Right cardiac atrium (tissue), 5 donors: ENCODE measurements at regions not wholly inside any gene's neighbourhood (a gene's known extent, or its start where the extent isn't known, plus 50 kb on each side); places are given as distances from the start of the nearest gene placed in this dataset.

Experiments
- ATAC-seq, 2 donors: fragments of 200-7000 bp; cut with Tn5 transposase; one replicate each; pipeline versions ENCODE4 v1.8.0 to v1.9.1; 2020; ENCODE audit warnings: moderate library complexity in 2 of 2, mild to moderate bottlenecking in 1 of 2
- DNase-seq, 3 donors: peaks; one replicate each; pipeline ENCODE4 v3.0.0-alpha.2; 2020
- H3K27ac ChIP-seq: one replicate; pipeline ENCODE4 v1.5.1; 2013; ENCODE audit warnings: mild to moderate bottlenecking, low read length, control low read depth, moderate library complexity
- H3K27me3 ChIP-seq: one replicate; pipeline ENCODE4 v1.6.1; 2013; ENCODE audit not compliant: control insufficient read depth, insufficient read depth
- H3K4me1 ChIP-seq: one replicate; pipeline ENCODE4 v1.6.1; 2013; ENCODE audit warnings: low read length; ENCODE audit not compliant: control insufficient read depth, insufficient read depth
- H3K4me3 ChIP-seq: one replicate; pipeline ENCODE4 v1.5.1; 2013; ENCODE audit warnings: low read length, control low read depth
- H3K9me3 ChIP-seq: one replicate; pipeline ENCODE4 v1.6.1; 2013; ENCODE audit warnings: low read length; ENCODE audit not compliant: control insufficient read depth
- WGBS: extraction: QIAGEN DNeasy Blood & Tissue Kit; methylation state at CpG from one replicate; pipeline ENCODE4 v1.1.7; 2013; 5-methylcytosine and 5-hydroxymethylcytosine counted together
- intact Hi-C, 4 donors: fragments of 100-400 bp; cut with DNase I; formaldehyde crosslinking; loops; one replicate each; pipeline versions ENCODE4 v1.11.0 to v1.14.0; 2022 to 2023
- donor health status: healthy with polysubstance abuse.
- donor health status: DM: no; HTN: yes; CAD: no.
- donor health status: DM: no; HTN: no; CAD: no.
- donor health status: DM: no; HTN: yes; CAD: no; lungs with severe emphysema.
- donor health status: DM: yes; HTN: yes; CAD: no.

- H3K27ac ChIP-seq = no peak overlapping the region
- 70% methylated on average over 5 of the region's 5 CpGs for WGBS
Measured at GRCh38 chrX:99549381-99549780, 860.7 kb downstream of the PCDH19 start.

GRCh38 chrX:99522450-99522849 lies 887.6 kb downstream of the PCDH19 start:
- Histone ChIP-seq H3K27ac (no peak overlapping the region), H3K9me3 (no peaks in the 10 kb centered on the region), H3K27me3 (no peaks in the 10 kb centered on the region), H3K4me1 (no peaks in the 10 kb centered on the region), H3K4me3 (no peak overlapping the region)
- ATAC-seq (no peak), DNase-seq (no peak)
- intact Hi-C loops = no loop called here

More at GRCh38 chrX:99549381-99549780, 860.7 kb downstream of the PCDH19 start:
- H3K27me3 ChIP-seq = no peaks in the 10 kb centered on the region
- no peaks in the 10 kb centered on the region for H3K9me3 ChIP-seq
- no peak for DNase-seq
- ATAC-seq = no peak
- no peak overlapping the region for H3K4me3 ChIP-seq
- intact Hi-C loops = no loop called here
- no peaks in the 10 kb centered on the region for H3K4me1 ChIP-seq

- ATAC-seq (no peak), DNase-seq (no peak)
- Histone ChIP-seq H3K4me3 (no peak overlapping the region), H3K9me3 (no peaks in the 10 kb centered on the region), H3K27me3 (no peaks in the 10 kb centered on the region), H3K4me1 (no peaks in the 10 kb centered on the region), H3K27ac (no peak overlapping the region)
- intact Hi-C loops = no loop called here
Measured at GRCh38 chrX:99507768-99508167, 902.3 kb downstream of the PCDH19 start.

- Histone ChIP-seq H3K4me3 (no peak overlapping the region), H3K9me3 (no peaks in the 10 kb centered on the region), H3K27ac (no peak overlapping the region), H3K4me1 (no peaks in the 10 kb centered on the region), H3K27me3 (no peaks in the 10 kb centered on the region)
- 34% methylated on average over 2 of the region's 2 CpGs for WGBS
- ATAC-seq (no peak), DNase-seq (no peak)
- intact Hi-C loops = no loop called here
Measured at GRCh38 chrX:99495453-99495852, 914.6 kb downstream of the PCDH19 start.

- 88% methylated on average over 2 of the region's 2 CpGs for WGBS
- no peaks in the 10 kb centered on the region for H3K27me3 ChIP-seq
- ATAC-seq (no peak), DNase-seq (no peak)
- H3K4me1 ChIP-seq = no peaks in the 10 kb centered on the region
- H3K9me3 ChIP-seq = no peaks in the 10 kb centered on the region
- no peak overlapping the region for H3K27ac ChIP-seq
- no peak overlapping the region for H3K4me3 ChIP-seq
- intact Hi-C loops = no loop called here
Measured at GRCh38 chrX:99494668-99495067, 915.4 kb downstream of the PCDH19 start.

- no peaks in the 10 kb centered on the region for H3K9me3 ChIP-seq
- no peak overlapping the region for H3K27ac ChIP-seq
- DNase-seq (no peak), ATAC-seq (no peak)
- WGBS = 73% methylated on average over 1 of the region's 1 CpG
- no peak overlapping the region for H3K4me3 ChIP-seq
- intact Hi-C loops = no loop called here
- no peaks in the 10 kb centered on the region for H3K27me3 ChIP-seq
- H3K4me1 ChIP-seq = no peaks in the 10 kb centered on the region
Measured at GRCh38 chrX:99480728-99481127, 929.3 kb downstream of the PCDH19 start.

GRCh38 chrX:99469439-99469838 lies 940.6 kb downstream of the PCDH19 start:
- Histone ChIP-seq H3K4me3 (no peak overlapping the region), H3K9me3 (no peaks in the 10 kb centered on the region), H3K27ac (no peak overlapping the region), H3K4me1 (no peaks in the 10 kb centered on the region), H3K27me3 (no peaks in the 10 kb centered on the region)
- ATAC-seq (no peak), DNase-seq (no peak)
- intact Hi-C loops = no loop called here
- WGBS = 70% methylated on average over 3 of the region's 3 CpGs

- Histone ChIP-seq H3K4me1 (no peaks in the 10 kb centered on the region), H3K27me3 (no peaks in the 10 kb centered on the region), H3K27ac (no peak overlapping the region), H3K4me3 (no peak overlapping the region), H3K9me3 (no peaks in the 10 kb centered on the region)
- whole genome bisulfite sequencing = 63% methylated on average over 5 of the region's 5 CpGs
- intact Hi-C loops = no loop called here
- ATAC-seq = no peak
- DNase-seq = peak in 1 of 3 donors; percentile 5
Measured at GRCh38 chrX:99468993-99469392, 941.1 kb downstream of the PCDH19 start.

GRCh38 chrX:99461223-99461622 lies 948.9 kb downstream of the PCDH19 start:
- DNase-seq (no peak), ATAC-seq (no peak)
- WGBS = 50% methylated on average over 4 of the region's 4 CpGs
- intact Hi-C loops = no loop called here
- H3K4me3 ChIP-seq = no peak overlapping the region
- H3K9me3 ChIP-seq = no peaks in the 10 kb centered on the region
- H3K4me1 ChIP-seq = no peaks in the 10 kb centered on the region
- H3K27ac ChIP-seq = no peak overlapping the region
- no peaks in the 10 kb centered on the region for H3K27me3 ChIP-seq

- WGBS = 90% methylated on average over 1 of the region's 1 CpG
- H3K9me3 ChIP-seq = no peaks in the 10 kb centered on the region
- ATAC-seq (no peak), DNase-seq (no peak)
- no peaks in the 10 kb centered on the region for H3K4me1 ChIP-seq
- intact Hi-C loops = no loop called here
- no peak overlapping the region for H3K27ac ChIP-seq
- H3K4me3 ChIP-seq = no peak overlapping the region
- no peaks in the 10 kb centered on the region for H3K27me3 ChIP-seq
Measured at GRCh38 chrX:99445336-99445735, 964.7 kb downstream of the PCDH19 start.

GRCh38 chrX:99421796-99422195 lies 988.3 kb downstream of the PCDH19 start:
- Histone ChIP-seq H3K4me3 (no peak overlapping the region), H3K27ac (no peak overlapping the region), H3K4me1 (no peaks in the 10 kb centered on the region), H3K27me3 (no peaks in the 10 kb centered on the region), H3K9me3 (no peaks in the 10 kb centered on the region)
- ATAC-seq = no peak
- DNase-seq = no peak
- intact Hi-C loops = no loop called here

GRCh38 chrX:99415470-99415869 lies 994.6 kb downstream of the PCDH19 start:
- Histone ChIP-seq H3K4me3 (no peak overlapping the region), H3K9me3 (no peaks in the 10 kb centered on the region), H3K4me1 (no peaks in the 10 kb centered on the region), H3K27ac (no peak overlapping the region), H3K27me3 (no peaks in the 10 kb centered on the region)
- ATAC-seq = no peak
- intact Hi-C loops = no loop called here
- WGBS = 67% methylated on average over 1 of the region's 1 CpG
- no peak for DNase-seq
